Keratinocyte (primary cell): ENCODE measurements at regions not wholly inside any gene's neighbourhood (a gene's known extent, or its start where the extent isn't known, plus 50 kb on each side); places are given as distances from the start of the nearest gene placed in this dataset.

Source experiments
- DNase-seq: peaks from one replicate; pipeline ENCODE4 v3.0.0-alpha.2; 2011; ENCODE audit warnings: low read depth, missing footprints, low spot score
- FAIRE-seq: peaks from 2 replicates; lab custom pipeline; 2011; peaks lifted over from hg19 to GRCh38; lab: Jason Lieb, UNC
- H2AFZ ChIP-seq: 2 replicates; pipeline ENCODE4 v1.6.0; 2012; ENCODE audit warnings: low read length, control low read depth, inconsistent platforms; ENCODE audit not compliant: control insufficient read depth
- H3K27ac ChIP-seq: 2 replicates; pipeline ENCODE4 v1.5.1; 2011; ENCODE audit warnings: low read length; ENCODE audit not compliant: control insufficient read depth, insufficient read depth
- H3K27me3 ChIP-seq: 3 replicates; pipeline ENCODE4 v1.6.0; 2011; ENCODE audit warnings: low read length; ENCODE audit not compliant: control insufficient read depth, insufficient read depth; ENCODE audit errors: extremely low read depth
- H3K36me3 ChIP-seq, 2 experiments: 2 replicates in 1 of 2; 3 replicates in 1 of 2; pipeline ENCODE4 v1.5.1; 2011; ENCODE audit warnings: low read length in 2 of 2, mild to moderate bottlenecking in 1 of 2; ENCODE audit not compliant: control insufficient read depth in 2 of 2, insufficient read depth in 2 of 2; ENCODE audit errors: extremely low read depth in 1 of 2
- H3K4me1 ChIP-seq: 3 replicates; pipeline ENCODE4 v1.5.1; 2011; ENCODE audit warnings: low read length; ENCODE audit not compliant: control insufficient read depth, insufficient read depth; ENCODE audit errors: extremely low read depth
- H3K4me2 ChIP-seq: 3 replicates; pipeline ENCODE4 v1.6.0; 2011; ENCODE audit warnings: low read depth, low read length; ENCODE audit not compliant: control insufficient read depth, insufficient read depth; ENCODE audit errors: extremely low read depth
- H3K4me3 ChIP-seq, 3 experiments: fragments of 200-600 bp in 1 of 3; sonication (generic) in 1 of 3; 2 replicates in 2 of 3; 3 replicates in 1 of 3; pipeline ENCODE4 v1.5.1; 2011 to 2016; ENCODE audit warnings: low read length in 3 of 3, mild to moderate bottlenecking in 3 of 3, control low read depth in 2 of 3, inconsistent platforms in 1 of 3, low read depth in 1 of 3, mixed read lengths in 1 of 3, mixed run types in 1 of 3, moderate library complexity in 1 of 3; ENCODE audit not compliant: control insufficient read depth in 2 of 3, insufficient read depth in 2 of 3; ENCODE audit errors: extremely low read depth in 1 of 3
- H3K79me2 ChIP-seq: 2 replicates; pipeline ENCODE4 v1.6.0; 2012; ENCODE audit warnings: low read length; ENCODE audit not compliant: control insufficient read depth, insufficient read depth
- H3K9ac ChIP-seq: 3 replicates; pipeline ENCODE4 v1.6.0; 2011; ENCODE audit warnings: low read length; ENCODE audit not compliant: control insufficient read depth, insufficient read depth; ENCODE audit errors: extremely low read depth
- H3K9me1 ChIP-seq: 3 replicates; pipeline ENCODE4 v1.6.0; 2011; ENCODE audit warnings: low read length; ENCODE audit not compliant: control insufficient read depth, insufficient read depth; ENCODE audit errors: extremely low read depth
- H3K9me3 ChIP-seq: 2 replicates; pipeline ENCODE4 v1.5.1; 2012; ENCODE audit warnings: low read depth, low read length; ENCODE audit not compliant: control insufficient read depth
- H4K20me1 ChIP-seq: 3 replicates; pipeline ENCODE4 v1.6.0; 2011; ENCODE audit warnings: low read length; ENCODE audit not compliant: control insufficient read depth, insufficient read depth; ENCODE audit errors: extremely low read depth
- EZH2 ChIP-seq: IDR thresholded peaks from one replicate; pipeline ENCODE4 v1.6.1; 2012; ENCODE audit warnings: inconsistent platforms, mild to moderate bottlenecking, low read length, moderate library complexity
- dilution Hi-C: fragments of 300-500 bp; cut with MboI; formaldehyde crosslinking; loops from one replicate; pipeline ENCODE4 v1.7.0; 2020; ENCODE audit warnings: low sequenced_read_pairs; ENCODE audit not compliant: extremely low pct_ligation_motif_present
- TF ChIP-seq, protein P1 (sequence below), 3 experiments: IDR thresholded peaks in 1 of 3; conservative IDR thresholded peaks in 1 of 3; optimal IDR thresholded peaks in 1 of 3; 2 replicates in 2 of 3; 3 replicates in 1 of 3; pipeline versions ENCODE3 to v1.5.1; 2011; ENCODE audit warnings: low read length in 3 of 3, mild to moderate bottlenecking in 3 of 3, moderate library complexity in 2 of 3, control low read depth in 1 of 3, inconsistent platforms in 1 of 3; ENCODE audit not compliant: insufficient read depth in 2 of 3; ENCODE audit errors: extremely low read depth in 1 of 3

DNA sequence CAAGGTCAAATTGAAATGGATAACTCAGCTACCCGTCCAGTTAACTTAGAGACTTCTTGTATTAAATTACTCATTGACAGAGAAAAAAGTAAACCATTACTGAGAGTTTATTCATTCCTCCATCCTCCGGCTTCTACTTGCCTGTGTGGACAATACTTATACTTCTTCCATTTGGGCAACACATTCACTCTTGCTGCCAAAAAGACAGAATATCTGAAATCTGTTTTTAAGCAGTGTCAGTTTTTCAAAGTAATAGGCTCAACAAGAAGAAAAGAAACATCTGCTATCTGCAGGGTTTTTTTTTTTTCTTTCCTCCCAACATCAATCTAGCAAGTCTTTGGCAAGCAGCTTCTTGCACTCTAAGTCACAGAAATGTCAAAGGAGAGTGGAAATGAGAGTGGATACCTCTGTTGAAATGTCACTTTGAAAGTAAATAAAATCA, 1142.8 kb downstream of the PCDH9 start:
- FAIRE-seq = no peak
- Histone ChIP-seq H3K9me1 (no peaks in the 10 kb centered on the region), H3K4me2 (no peak overlapping the region), H3K4me1 (no peaks in the 10 kb centered on the region), H3K36me3 (no peaks in the 10 kb centered on the region), H3K79me2 (no peaks in the 10 kb centered on the region), H3K27me3 (no peaks in the 10 kb centered on the region), H3K9me3 (no peaks in the 10 kb centered on the region), H3K9ac (no peak overlapping the region), H3K4me3 (no peak overlapping the region), H3K27ac (no peak overlapping the region), H2AFZ (no peak overlapping the region), H4K20me1 (no peaks in the 10 kb centered on the region)
- no peak for DNase-seq
- TF ChIP-seq, protein P1, sequence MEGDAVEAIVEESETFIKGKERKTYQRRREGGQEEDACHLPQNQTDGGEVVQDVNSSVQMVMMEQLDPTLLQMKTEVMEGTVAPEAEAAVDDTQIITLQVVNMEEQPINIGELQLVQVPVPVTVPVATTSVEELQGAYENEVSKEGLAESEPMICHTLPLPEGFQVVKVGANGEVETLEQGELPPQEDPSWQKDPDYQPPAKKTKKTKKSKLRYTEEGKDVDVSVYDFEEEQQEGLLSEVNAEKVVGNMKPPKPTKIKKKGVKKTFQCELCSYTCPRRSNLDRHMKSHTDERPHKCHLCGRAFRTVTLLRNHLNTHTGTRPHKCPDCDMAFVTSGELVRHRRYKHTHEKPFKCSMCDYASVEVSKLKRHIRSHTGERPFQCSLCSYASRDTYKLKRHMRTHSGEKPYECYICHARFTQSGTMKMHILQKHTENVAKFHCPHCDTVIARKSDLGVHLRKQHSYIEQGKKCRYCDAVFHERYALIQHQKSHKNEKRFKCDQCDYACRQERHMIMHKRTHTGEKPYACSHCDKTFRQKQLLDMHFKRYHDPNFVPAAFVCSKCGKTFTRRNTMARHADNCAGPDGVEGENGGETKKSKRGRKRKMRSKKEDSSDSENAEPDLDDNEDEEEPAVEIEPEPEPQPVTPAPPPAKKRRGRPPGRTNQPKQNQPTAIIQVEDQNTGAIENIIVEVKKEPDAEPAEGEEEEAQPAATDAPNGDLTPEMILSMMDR (optimal IDR thresholded peaks at IDR 0.05 in 1 of 3, IDR thresholded peaks at IDR 0.05 in 1 of 3, conservative IDR thresholded peaks at IDR 0.05 in 1 of 3; ENCODE audit: extremely low read depth in 1 of 3, insufficient read depth in 2 of 3, low read length in 3 of 3) = no peak
- TF ChIP-seq EZH2 = no peak
- dilution Hi-C loops = no loop called here

DNA sequence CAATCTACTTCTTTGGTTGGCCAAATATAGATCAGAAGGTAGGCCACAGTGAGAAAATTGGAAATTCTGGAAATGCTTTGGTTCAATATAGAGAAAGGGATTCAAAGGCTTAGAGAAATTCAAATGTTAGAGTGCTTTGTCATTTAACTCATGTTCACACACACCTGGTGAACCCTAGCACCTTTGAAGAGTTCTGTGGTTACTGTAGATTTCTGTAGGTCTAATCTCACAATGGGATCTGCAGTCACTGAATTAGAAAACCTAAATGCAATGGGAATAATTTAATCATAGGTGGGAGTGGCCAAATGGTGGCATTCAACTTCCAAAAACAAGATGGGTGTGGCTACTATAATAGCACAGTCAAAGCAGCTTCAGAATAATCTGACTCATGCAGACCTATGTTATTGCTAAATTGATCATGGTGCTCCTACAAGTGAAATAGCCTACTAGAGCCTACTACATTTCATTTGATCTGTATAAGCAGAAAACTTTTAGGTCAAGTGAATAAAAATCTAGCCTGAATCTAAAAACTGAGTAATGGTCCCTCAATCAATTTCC, 1152.9 kb downstream of the PCDH9 start:
- Histone ChIP-seq H3K9me3 (no peaks in the 10 kb centered on the region), H3K27ac (no peak overlapping the region), H3K4me3 (no peak overlapping the region), H3K79me2 (no peaks in the 10 kb centered on the region), H3K9ac (no peak overlapping the region), H3K4me2 (no peak overlapping the region), H3K27me3 (no peaks in the 10 kb centered on the region), H2AFZ (no peak overlapping the region), H3K36me3 (no peaks in the 10 kb centered on the region), H3K4me1 (no peaks in the 10 kb centered on the region), H3K9me1 (no peaks in the 10 kb centered on the region), H4K20me1 (no peaks in the 10 kb centered on the region)
- no peak for FAIRE-seq
- dilution Hi-C loops = no loop called here
- no peak for DNase-seq
- TF ChIP-seq EZH2 = no peak
- TF ChIP-seq, protein P1 (optimal IDR thresholded peaks at IDR 0.05 in 1 of 3, IDR thresholded peaks at IDR 0.05 in 1 of 3, conservative IDR thresholded peaks at IDR 0.05 in 1 of 3; ENCODE audit: extremely low read depth in 1 of 3, insufficient read depth in 2 of 3, low read length in 3 of 3) = no peak
